Activated CD4-positive, CD25-positive, alpha-beta regulatory T cell (primary cell): ENCODE measurements at regions not wholly inside any gene's neighbourhood (a gene's known extent, or its start where the extent isn't known, plus 50 kb on each side); places are given as distances from the start of the nearest gene placed in this dataset.
"Not testable (repeated sequence)": the region's sequence is repeated elsewhere in the genome, so short reads cannot be mapped to it uniquely, and the experiment has no call there.

Source experiments
- DNase-seq, 4 experiments: peaks; one replicate each; lab custom pipeline; 2025; lab: John Stamatoyannopoulos, UW

DNA sequence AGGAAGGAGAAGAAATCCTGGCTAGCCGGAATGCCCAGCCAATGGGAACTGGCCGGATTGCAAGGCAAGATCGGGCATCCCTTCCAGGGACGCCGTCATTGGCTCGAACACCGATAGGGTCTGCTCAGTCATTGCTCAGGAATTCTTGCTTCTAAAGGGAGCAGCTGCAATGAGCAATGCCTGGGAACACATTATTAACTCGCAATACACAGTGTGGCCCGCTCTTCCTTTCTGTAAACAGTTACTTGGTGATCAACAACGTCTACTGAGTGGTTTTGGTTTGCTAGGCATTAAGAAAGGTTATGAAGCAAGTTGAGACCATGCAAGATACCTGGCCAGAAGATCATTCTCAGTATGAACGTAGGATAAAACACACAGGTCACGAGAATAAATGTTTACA, 165.4 kb upstream of the CITED2 start:
- no peak for DNase-seq

DNA sequence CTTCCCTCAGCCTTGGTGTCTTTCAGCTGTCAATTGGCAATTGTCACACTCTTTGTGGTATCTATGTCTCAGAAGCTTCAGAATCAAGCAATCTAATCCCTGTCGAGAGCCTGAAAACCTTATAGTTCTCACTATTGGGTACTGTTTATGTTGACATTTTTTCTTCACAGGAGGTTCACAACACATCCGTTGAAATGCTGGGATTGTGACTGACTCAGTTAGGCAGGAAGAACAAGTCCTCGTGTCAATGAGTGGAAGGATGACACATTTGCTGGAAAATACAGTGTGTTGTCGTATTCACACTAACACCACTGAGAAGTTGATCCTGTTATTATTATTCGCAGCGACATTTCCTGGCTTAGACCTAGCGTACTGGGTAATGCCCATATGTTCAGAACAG, 163.9 kb upstream of the CITED2 start:
- DNase-seq, result no peak

GRCh38 chr6:139536751-139537617, 162.5 kb upstream of the CITED2 start:
- no peak for DNase-seq

DNA sequence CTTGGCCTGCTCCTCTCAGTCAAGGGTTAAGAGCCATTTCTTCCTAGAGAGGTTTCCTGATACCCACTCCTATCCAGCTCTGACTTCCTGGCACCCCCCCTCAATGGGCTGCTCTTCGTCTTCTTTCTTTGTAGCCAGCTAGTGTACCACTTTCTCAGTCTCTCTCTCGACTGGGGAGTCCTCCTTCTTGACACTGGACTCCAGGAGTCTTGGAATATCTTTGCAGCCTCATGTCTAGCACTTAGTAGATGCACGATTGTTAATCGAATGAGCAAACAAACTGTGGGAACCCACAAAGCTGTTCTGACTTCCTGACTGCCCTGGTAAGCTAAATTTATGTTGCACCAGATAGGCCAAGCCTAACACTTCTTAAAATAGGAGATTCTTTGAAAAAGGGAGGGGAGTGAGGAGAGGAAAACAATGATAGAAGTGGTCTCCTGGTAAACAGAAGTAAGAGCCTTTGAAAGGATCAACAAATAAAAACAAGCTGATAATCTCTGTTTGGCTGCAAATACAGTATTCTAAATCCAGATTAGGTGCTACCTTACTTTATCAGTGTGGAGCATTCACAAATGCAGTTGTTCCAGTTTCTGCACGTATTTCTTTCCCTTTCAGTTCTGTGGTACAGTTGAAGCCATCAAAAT, 160.1 kb upstream of the CITED2 start:
- no peak for DNase-seq

DNA sequence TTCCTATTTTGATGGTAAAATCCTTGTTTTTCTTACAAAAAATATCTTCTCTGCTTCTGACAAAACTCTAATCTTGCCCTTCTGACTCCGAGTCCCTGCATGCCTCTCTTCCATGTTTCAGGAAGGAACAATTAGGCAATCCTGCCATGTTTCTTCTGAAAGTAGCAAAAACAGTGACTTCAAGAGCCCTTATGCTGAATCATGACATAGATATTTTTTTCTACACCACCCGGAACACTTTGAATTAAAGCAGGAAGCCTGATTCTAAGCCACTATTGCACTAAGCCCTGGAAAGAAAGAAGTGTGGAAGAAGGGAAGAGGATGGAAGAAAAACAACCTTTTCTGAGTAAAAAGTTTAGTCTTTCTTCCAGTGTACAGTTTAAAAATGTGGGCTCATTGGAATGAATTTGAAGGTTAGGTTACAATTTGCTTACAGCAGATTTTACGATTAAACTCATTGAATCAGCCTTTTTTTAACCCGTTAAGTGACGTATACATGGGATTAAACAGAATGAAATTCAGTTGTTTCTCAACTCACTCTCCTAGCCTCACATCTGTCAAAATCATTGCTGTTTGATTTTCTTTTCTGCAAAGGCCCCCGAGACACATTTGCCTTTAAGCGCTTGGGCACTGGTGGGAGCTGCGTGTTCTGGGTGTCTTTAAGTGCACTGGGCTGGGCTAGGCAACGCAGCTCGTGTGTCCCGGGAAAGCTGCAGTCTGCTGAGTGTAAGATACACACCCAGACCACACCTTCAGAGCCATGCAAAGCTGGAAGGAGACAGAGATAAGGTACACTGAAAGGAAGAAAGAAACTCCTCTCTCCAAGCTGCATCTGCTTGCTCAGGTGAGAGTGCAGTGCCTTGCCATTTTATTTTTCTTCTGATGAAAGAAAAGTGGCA, 159.4 kb upstream of the CITED2 start:
- DNase-seq, result no peak

GRCh38 chr6:139533171-139533570, 158.7 kb upstream of the CITED2 start:
- no peak for DNase-seq

- DNase-seq, result no peak
These were observed 157.0 kb upstream of the CITED2 start for GRCh38 chr6:139531148-139532115.

GRCh38 chr6:139530561-139530960, 156.1 kb upstream of the CITED2 start:
- DNase-seq, result no peak

GRCh38 chr6:139529420-139529819, 155.0 kb upstream of the CITED2 start:
- no peak for DNase-seq

- DNase-seq, result no peak
These were observed 154.0 kb upstream of the CITED2 start for GRCh38 chr6:139528471-139528870.

DNA sequence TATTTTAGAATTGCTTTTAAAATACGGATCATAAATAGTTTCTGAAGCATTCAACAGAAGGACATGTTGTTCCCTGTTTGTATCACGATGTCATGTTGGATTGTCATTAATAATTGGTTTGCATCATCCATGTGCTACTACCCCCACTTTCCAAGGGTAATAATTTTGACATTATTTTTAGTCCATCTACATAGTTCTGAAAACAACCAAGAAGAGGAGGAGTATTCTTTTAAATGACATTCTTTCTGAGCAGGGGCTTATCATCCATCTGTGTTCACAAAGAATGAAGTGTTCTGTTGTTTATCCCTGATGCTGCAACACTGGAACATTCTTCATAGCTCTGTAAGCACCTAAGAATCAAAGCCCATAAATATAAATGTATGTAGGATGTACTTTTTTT, 151.0 kb upstream of the CITED2 start:
- no peak for DNase-seq

DNA sequence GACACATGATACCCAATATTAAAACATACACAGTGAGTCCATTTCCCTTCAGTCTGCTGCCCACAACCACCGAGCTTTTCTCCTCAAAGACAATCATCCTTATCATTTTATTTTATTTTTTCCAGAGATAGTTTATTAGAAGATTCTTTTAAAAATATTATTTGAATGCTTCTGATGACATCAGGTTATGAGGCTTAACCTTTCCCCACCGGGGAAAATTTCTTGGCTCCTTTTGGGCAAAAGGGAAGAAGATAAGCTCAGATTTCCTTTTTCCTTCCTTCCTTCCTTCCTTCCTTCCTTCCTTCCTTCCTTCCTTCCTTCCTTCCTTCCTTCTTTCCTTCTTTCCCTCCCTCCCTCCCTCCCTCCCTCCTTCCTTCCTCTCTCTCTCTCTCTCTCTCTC, 149.5 kb upstream of the CITED2 start:
- DNase-seq, result no peak

GRCh38 chr6:139522511-139523220, 148.2 kb upstream of the CITED2 start:
- no peak for DNase-seq

DNA sequence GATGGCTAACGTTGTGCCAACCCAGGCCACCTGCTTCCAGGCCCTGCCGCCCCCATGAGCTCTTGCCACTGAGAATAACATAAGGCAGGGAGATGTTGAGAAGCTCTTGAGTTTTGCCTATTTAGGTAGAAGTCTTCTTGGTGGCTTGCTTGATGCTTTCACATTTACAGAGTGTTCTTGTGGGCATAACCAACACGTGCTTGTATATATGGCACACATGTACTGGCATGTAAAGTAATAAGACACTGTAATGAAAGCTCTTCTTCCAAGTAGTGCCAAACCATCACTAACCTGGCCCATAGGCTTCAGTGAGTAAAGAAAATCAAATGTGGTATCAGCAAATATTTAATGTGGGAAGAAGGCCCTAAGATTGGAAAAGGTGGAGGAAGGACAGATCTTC, 146.9 kb upstream of the CITED2 start:
- DNase-seq, result no peak

- no peak for DNase-seq
These were observed 145.9 kb upstream of the CITED2 start for GRCh38 chr6:139520321-139520768.

DNA sequence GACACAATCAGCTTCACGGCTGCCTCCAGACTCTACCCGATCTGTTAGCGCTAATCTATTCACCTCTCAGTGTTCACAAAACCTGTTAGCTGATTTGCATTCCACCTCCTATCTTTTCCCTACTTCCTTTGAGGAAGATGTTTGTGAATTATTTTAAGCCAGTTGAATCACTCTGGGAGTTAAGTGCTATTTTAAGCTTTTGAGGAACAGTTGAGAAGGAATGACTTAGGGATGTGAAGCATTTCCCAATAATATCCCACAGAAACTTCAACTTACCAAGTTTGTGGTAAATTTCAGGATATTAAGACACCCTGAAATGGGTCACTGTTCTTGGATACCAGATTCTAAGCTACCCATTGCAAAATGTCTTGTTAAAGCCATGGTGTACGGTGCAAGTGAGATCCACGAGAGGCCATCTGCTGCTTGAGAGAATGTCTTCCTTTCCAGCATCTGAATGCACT, 145.2 kb upstream of the CITED2 start:
- DNase-seq, result no peak

GRCh38 chr6:139519097-139519496, 144.6 kb upstream of the CITED2 start:
- DNase-seq, result no peak

- DNase-seq, result no peak
These were observed 144.2 kb upstream of the CITED2 start for GRCh38 chr6:139518556-139519091.

DNA sequence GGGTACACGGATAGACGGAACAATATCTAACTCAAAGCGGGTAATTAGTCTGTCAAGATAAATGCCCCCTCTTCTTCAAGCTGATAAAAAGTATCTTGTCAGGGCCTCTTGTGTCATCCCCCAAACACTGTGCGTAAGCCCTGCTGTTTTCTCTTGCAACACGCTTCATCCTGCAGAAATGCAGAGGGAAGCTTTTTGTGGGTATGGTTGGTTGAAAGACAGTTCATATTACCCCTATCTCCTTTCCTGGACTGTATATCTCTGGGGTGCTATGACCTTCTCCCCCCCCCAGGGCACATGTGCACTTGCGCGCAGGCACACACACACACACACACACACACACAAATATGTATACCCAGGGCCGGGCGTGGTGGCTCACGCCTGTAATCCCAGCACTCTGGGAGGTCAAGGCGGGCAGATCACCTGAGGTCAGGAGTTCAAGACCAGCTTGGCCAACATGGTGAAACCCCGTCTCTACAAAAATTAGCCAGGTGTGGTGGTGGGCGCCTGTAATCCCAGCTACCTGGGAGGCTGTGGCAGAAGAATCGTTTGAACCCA, 143.6 kb upstream of the CITED2 start:
- DNase-seq, result not testable (repeated sequence)

DNA sequence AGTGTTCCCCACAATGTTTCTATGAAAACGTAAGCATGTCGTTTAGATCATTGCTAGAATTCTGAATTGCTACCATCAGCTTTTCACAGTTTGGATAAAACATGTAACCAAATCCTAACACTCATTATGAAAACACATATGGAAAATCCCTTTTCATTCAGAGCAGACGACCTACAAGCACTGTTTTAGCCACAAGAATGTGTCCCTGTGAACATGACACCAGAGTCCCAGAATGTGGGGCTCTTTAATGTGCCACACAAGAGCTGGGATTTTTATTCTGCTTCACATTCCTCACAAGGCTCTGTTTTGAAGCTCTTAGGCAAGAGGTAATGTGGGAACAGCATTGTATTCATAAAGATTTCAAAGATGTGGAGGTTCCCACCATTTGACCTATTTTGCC, 141.1 kb upstream of the CITED2 start:
- no peak for DNase-seq
